ENCODE measurements at regions not wholly inside any gene's neighbourhood (a gene's known extent, or its start where the extent isn't known, plus 50 kb on each side); places are given as distances from the start of the nearest gene placed in this dataset.
A peak's percentile ranks its signal among the peaks of the same experiment; 100 is the strongest.
"Not testable (repeated sequence)": the region's sequence is repeated elsewhere in the genome, so short reads cannot be mapped to it uniquely, and the experiment has no call there.

DNA sequence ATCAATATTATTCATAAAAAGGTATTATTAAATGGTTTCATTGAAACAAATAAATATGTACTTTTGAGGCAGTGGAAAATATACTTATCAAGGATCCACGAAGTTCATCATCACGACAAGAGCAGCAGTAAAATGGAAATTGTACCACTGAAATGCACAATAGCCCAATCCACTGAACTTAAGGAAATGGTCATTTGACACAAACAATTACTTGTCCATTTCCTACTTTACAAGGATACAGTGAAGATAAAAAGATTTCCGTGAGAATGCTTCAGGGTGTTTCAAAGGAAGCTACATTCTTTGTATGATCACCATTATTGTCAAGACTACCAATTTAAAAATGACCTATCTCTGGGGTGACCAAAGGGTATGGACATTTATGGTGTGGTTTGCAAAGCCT lies 210.3 kb downstream of the SYK start:
- in situ Hi-C loops (cut with MboI; ENCODE audit: low pct_unique_long_range_greater_than_20kb, low sequenced_read_pairs), result no loop called here
- DNase-seq, result no peak

DNA sequence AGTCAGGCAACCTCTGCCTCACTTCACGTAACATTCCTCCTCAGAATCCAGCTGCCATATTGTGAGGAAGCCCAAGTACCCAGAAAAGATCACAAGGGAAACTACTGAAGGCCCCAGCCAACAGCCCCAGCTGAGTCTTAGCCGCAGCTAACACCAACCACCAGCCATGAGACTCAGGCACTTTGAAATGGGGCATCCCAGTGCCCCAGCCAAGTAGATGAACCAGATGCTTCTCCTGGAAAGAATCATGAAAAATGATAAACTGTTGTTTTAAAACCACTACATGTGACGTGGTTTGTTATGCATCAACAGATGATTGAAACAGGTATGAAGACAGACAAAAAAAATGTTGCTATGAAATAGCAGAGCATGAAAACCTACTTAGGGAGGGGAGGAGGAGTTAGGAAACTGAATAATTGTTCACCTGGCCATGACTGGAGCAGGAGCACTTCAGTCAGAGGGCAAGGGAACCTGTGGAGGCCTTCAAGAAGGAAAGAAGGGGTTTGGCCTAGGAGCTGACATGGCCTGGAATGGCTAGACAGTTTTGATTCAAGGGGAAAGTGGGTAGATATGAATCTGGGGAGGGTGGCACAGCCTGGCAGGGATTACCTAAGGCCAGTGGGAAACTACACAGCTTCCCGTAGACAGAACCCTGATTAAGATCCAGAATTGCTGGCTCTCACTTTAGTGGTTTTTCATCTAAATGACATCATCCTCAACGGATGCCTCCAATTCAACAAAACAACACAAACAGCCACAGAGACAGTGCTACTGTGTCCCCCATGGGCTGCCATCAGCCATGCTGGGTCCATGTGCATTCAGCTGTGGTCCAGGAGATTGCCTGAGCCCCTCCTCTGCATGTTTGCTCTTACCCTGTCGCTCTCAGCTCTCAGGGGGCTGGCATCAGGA lies 211.6 kb downstream of the SYK start:
- no peak for DNase-seq

DNA sequence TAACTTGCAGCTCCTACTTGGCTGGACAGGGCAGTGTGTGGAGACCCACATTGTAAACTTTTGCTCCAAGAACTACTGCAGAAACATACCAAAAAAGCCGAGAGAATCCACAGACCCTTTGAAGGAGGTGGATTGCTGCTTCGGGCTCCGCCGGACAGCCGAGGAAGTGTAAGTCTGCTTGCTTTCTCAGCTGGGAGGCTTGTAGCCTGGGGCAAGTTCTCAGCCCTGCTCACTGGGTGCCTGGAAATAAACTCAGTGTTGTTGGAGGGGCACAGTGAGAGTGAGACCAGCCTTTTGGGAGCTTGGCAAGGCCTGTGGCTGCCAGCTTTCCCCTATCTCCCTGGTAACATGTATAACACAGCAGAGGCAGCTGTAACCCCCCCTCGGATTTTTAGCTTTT lies 215.6 kb downstream of the SYK start:
- no peak for DNase-seq
- in situ Hi-C loops (cut with MboI; ENCODE audit: low pct_unique_long_range_greater_than_20kb, low sequenced_read_pairs), result no loop called here

More for the DNA sequence above, 211.6 kb downstream of the SYK start:
- in situ Hi-C loops (cut with MboI; ENCODE audit: low pct_unique_long_range_greater_than_20kb, low sequenced_read_pairs), result no loop called here

DNA sequence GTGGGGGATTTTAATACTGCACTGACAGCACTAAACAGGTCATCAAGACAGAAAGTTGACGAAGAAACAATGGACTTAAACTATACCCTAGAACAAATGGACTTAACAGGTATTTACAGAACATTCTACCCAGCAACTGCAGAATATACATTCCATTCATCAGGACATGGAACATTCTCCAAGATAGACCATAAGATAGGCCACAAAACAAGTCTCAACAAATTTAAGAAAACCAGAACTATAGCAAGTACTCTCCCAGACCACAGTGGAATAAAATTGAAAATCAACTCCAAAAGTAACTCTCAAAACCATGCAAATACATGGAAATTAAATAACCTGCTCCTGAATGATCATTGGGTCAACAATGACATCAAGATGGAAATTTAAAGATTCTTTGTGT lies 218.3 kb downstream of the SYK start:
- DNase-seq; in situ Hi-C loops (cut with MboI; ENCODE audit: low pct_unique_long_range_greater_than_20kb, low sequenced_read_pairs): not testable (repeated sequence)

DNA sequence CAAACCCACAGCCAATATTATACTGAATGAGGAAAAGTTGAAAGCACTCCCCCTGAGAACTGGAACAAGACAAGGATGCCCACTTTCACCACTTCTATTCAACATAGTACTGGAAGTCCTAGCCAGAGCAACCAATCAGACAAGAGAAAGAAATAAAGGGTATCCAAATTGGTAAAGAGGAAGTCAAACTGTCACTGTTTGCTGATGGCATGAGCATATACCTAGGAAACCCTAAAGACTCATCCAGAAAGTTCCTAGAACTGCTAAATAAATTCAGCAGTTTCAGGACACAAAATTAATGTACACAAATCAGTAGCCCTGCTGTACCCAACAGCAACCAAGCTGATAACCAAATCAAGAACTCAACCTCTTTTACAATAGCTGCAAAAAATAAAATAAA lies 220.0 kb downstream of the SYK start:
- DNase-seq; in situ Hi-C loops (cut with MboI; ENCODE audit: low pct_unique_long_range_greater_than_20kb, low sequenced_read_pairs): not testable (repeated sequence)

DNA sequence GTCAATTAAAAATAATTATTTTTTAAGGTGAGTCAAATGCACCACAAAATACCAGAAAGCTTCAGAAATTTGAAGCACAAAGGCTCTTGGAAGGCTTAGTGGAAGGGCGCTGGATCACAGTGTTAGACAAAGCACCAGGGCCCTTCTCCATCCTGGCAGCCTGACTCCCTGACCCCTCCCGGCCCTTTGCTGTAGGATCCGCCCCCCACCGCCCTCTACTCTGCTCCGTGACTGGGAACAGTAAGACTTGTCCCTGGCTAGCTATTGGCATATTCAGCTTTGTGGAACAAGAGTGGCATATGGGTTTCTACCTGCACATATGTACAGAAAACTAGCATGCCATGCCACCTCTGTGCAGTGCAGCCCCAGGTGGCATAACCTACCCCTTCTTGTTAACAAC lies 222.1 kb downstream of the SYK start:
- in situ Hi-C loops (cut with MboI; ENCODE audit: low pct_unique_long_range_greater_than_20kb, low sequenced_read_pairs), result no loop called here

DNA sequence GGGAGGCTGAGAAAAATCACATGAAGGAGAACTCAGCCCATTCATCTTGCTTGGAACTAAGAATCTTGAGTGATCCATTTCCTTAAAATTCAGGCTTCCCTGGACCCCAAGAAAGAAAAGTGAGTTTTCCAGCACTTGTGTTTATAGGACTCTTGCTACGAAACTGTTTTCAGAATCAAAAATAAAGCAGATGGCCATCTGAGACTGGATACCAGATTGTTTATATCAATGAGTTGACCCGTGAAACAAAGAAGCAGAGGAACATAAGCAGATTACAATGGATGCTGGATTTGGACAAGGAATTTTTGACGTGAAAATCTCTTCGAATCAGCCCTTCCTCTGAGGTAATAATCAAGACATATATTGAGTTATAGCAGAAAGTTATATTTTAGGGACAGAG lies 223.2 kb downstream of the SYK start:
- in situ Hi-C loops (cut with MboI; ENCODE audit: low pct_unique_long_range_greater_than_20kb, low sequenced_read_pairs), result no loop called here
- no peak for DNase-seq

More for the DNA sequence above, 222.1 kb downstream of the SYK start:
- no peak for DNase-seq

DNA sequence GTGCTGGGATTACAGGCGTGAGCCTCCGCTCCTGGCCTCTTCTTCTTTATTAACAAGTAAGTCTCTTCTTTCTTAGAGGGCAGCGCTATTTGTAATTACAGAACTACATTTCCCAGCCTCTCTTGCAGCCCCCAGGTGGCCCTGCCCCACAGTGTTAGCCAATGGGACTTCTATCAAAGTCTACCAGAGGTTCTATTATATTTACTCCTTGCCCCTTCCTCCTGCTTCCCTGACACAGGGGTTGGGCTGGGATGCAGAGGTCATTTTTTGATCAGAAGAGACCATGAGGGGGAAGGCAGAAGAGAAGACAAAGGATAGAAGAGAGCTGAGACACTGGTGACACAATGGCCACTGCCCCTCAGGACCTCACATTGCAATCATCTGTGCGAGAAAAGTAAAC lies 224.2 kb downstream of the SYK start:
- no peak for DNase-seq
- in situ Hi-C loops (cut with MboI; ENCODE audit: low pct_unique_long_range_greater_than_20kb, low sequenced_read_pairs), result no loop called here

DNA sequence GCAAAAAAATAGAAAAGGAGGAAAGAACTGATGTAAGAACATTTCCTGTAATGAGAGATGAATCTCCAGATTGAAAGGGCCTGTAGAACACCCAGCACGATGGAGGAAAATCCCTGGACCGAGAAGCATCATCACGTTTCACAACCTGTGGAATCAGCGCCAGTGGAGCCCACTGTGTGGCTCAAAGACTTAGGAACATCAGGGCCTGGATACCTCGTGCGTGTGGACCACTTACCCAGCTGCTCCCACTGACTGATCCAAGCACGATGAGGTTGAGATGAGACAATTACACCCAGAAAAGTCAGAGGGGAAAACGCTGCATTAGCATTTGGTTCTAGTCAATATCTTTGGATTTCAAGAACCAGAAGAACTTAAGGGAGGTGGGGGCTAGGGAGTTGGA lies 224.6 kb downstream of the SYK start:
- in situ Hi-C loops (cut with MboI; ENCODE audit: low pct_unique_long_range_greater_than_20kb, low sequenced_read_pairs), result no loop called here
- DNase-seq, result no peak

DNA sequence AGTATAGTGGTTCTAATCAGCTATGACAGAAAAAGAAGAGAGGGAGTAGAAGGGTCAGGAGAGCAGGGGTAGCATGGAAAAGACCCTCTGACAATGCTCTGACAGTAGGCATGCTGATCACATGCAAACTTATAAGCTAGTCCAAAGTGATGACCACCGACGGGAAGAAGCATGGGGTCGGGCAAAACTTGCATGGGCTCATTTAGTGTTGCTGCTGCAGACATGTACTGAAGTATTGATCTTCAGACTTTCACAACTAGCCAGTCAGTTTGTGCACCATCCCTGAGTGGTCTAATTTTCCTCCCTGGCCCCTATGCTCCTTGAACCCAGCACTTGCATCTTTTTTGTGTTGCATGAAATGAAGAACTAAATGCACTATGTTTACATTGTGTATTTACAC lies 225.4 kb downstream of the SYK start:
- in situ Hi-C loops (cut with MboI; ENCODE audit: low pct_unique_long_range_greater_than_20kb, low sequenced_read_pairs), result no loop called here
- no peak for DNase-seq

DNA sequence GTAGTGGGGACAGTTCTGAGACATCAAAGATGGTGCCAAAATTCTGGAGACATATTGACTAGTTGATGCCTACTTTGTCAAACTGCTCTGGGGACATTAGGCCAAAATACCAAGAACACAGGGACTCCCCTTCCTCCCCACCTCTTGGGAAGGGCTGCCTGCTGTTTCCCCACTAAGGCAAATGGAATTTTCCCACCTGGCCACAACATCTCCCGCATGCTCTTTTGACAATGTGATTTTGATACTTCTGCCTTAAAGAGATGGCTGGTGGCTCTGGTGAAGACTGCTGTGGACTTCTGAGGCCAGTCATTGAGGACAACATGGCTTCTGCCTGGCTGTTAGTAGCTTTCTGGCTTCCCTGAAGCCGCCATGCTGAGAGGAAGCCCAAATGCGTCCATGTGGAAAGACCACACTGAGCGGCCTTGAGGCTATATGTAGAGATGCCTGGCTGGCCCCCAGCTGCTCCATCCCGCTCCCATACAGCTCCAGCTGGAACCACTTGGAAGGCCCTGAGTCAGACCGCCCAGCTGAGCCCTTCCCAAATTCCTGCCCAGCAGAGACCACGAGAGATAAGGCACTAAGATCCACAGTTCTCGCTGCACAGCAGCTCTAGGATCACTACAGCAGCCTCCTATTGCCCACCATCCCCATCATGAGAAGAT lies 226.7 kb downstream of the SYK start:
- in situ Hi-C loops (cut with MboI; ENCODE audit: low pct_unique_long_range_greater_than_20kb, low sequenced_read_pairs), result no loop called here

DNA sequence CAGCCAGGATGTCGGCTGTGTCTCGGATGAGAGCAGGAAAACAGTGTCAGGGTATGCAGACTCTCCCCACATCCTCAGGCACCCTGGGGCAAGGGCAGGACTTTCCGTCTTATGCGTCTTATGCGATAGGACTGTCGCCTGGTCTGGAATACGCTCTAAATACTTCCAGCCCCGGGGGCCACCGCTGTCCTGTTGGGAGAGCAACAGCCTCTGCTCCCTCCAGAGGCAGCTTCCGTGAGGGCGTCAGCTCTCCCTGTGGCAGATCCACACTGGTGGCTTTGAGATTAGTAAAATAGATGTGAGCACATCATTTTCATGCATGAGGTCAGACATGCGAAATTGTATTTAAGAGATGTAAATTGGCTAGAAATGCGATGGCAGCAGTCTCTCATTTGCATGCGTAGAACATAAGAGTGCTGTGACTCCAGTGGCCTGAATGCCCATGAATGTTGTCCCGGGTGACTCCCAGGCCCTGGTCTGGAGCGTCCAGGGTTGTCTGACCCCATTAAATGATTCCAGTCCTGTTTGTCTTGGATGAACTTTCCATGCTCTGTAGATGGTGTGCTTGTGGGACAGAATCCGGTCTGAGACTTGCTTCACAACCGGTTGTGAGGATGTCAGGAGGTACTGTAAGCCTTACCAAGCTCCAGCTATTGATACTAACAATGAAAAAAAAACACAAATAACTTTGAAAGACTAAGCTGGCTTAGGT lies 228.2 kb downstream of the SYK start:
- no peak for DNase-seq
- in situ Hi-C loops (cut with MboI; ENCODE audit: low pct_unique_long_range_greater_than_20kb, low sequenced_read_pairs), result no loop called here

More for the DNA sequence above, 226.7 kb downstream of the SYK start:
- DNase-seq, result no peak

DNA sequence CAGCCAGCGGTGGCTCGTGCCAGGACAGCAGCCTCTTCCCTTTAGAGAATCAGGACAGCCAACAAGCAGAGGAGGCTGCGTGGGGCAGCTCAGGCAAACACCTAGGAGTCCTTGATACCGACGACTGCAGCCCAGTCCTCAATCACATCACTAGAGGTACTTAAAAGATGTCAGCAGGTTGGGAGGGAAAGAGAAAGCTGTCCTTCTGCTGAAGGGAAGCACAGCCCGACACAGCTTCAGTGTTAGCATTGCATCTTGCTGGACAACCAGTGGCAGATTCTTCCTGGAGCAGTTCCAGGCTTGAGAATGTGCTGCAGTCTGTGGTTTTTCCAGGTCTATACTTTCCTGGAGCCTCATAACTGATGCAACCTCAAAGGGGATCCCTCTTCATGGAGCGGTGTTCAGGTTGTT lies 230.5 kb downstream of the SYK start:
- in situ Hi-C loops (cut with MboI; ENCODE audit: low pct_unique_long_range_greater_than_20kb, low sequenced_read_pairs), result no loop called here
- DNase-seq, result no peak

DNA sequence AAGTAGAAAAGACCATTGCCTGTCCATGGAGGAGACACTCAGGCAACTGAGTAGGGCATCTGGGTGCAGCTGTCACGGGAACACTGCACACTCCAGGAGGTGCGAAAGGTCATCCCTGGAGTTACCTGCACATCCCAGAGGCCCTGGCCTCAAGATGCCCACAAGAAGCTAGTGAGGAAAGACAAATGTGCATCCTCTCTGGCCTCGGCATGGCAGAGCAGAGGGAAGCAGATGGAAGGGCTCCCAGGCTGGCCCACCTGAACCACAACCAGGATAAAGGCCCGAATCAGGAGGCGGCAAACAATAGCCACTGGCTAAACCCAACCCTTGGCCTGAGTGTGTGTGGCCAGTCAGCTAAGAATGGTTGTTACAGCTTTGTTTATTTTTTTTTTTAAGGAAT lies 231.7 kb downstream of the SYK start:
- in situ Hi-C loops (cut with MboI; ENCODE audit: low pct_unique_long_range_greater_than_20kb, low sequenced_read_pairs), result no loop called here

DNA sequence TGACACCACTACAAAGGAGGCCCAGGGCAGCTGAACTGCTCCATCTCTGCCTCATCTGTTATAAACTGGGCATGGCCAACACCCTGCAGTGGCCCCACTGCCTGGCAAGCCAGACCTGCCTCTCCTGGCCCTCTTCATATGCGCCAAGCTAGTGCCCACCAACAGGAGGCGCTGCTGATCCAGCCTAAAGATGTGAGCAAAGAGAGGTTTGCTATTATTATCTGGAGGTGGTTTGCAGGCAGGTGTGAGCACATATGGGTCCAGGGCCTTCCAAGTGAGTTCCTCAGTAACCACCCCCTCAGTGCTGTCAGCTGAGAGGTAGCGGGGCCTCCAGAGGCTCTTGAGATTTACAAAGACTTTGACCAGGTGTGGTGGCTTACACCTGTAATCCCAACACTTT lies 232.2 kb downstream of the SYK start:
- DNase-seq, result peak; percentile 41
- in situ Hi-C loops (cut with MboI; ENCODE audit: low pct_unique_long_range_greater_than_20kb, low sequenced_read_pairs), result no loop called here

More for the DNA sequence above, 231.7 kb downstream of the SYK start:
- no peak for DNase-seq

DNA sequence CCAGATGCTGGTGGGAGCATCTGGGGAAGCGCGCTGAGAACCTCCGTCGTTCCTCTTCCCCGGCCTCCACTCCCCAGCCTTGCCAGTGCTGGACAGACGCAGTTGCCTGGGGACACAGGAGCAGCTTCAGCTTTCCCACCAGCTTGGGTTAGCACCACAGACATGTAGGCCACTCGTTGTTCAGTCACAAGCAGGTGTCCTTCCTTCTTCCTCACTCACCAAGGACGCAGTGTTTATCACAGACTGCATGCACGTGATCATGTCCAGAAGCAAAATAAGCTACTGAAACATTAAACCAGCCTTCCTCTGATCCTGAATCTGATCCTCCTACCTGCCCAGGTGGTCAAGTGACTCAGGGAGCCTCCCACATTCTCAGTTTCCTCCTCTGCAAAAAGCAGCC lies 232.9 kb downstream of the SYK start:
- in situ Hi-C loops (cut with MboI; ENCODE audit: low pct_unique_long_range_greater_than_20kb, low sequenced_read_pairs), result no loop called here
- no peak for DNase-seq

DNA sequence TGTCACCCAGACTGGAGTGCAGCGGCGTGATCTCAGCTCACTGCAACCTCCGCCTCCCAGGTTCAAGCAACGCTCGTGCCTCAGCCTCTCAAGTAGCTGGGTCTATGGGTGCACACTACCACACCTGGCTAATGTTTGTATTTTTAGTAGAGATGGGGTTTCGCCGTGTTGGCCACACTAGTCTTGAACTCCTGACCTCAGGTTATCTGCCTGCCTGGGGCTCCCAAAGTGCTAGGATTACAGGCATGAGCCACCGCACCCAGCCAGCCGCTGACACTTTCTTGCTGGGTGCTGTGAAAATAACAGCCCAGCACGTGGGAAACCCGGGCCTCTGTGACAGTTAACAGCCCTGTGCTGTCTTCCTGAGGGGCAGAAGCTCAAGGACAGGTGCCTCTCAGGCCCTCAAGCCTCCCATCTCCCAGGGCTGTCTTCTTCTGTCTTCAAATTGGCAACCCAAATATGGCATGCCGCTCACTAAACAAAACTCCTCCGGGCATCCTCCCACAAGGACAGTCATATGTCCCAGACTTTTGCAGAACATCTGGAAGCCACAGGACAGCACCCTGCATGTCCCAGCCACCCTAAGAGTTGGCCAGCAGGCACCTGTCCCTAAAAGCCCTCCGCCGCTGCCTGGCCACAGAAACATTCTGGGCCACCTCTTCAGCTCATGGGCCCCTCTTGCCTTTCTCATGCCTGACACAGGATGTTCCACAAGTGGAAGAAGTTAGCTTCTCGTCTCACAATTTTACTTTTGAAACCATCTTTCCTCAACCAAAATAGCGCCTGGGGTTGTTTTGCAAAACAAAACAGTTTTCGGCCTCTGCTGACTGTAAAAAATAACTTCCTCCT lies 233.6 kb downstream of the SYK start:
- DNase-seq, result no peak

DNA sequence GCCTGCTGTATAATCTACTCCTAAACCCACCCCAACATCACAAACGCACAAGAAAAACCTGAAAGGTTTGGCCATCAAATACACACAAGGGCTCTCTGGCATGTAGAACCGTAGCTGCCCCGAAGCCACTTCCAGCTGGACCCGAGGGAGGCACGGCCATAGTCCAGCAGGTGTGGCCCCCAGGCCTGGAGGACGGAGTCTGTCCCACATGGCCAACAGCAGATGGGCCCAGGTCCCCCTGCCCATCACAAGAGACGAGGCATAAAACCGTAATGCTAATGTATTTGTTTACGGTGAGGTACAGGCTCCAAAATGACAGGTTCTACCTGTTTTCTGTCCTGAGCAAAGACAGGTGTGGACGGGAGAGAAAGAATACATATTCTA lies 234.2 kb downstream of the SYK start:
- in situ Hi-C loops (cut with MboI; ENCODE audit: low pct_unique_long_range_greater_than_20kb, low sequenced_read_pairs), result no loop called here
- DNase-seq, result no peak

More for the DNA sequence above, 233.6 kb downstream of the SYK start:
- in situ Hi-C loops (cut with MboI; ENCODE audit: low pct_unique_long_range_greater_than_20kb, low sequenced_read_pairs), result no loop called here

DNA sequence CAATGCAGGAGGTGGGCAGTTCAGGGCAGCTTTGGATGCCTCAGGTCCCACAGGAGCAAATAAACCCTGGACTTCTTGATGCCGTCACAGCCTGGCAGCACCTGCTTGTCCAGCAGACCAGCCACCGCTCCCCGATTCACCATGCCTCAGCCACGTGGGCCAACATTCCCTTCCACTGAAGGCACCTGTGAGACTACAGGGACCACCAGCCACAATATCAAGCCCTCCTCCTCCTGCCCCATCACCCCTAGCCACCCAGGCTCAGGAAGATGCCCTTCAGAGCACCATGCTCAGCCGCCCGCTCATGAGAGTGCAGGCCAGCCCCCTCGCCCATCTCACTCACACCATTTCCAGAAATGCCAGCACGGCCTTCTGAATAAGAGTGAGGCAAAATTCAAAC lies 234.7 kb downstream of the SYK start:
- no peak for DNase-seq
- in situ Hi-C loops (cut with MboI; ENCODE audit: low pct_unique_long_range_greater_than_20kb, low sequenced_read_pairs), result no loop called here

Measured in KBM-7 (cell line).